ENCODE measurements at regions not wholly inside any gene's neighbourhood (a gene's known extent, or its start where the extent isn't known, plus 50 kb on each side); places are given as distances from the start of the nearest gene placed in this dataset.

DNA sequence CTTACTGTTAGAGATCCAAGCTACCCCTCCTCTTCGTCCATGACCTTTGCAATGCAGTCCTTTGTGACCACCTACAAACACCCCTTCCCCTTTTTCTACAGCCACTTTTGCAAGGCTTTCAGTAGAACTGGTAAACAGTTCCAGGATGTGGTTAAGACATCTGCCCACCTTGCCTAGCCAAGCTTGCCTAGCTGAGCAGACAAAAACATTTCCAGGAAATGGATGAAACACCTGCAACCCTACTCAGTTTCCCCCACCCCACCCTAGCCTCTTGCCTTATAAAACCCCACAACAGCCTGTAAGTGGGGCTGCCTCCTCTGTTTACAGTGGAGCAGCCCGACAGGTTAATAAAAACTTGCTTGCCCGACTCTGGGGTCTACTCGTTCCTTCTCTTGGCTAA is 133.8 kb downstream of the ZC4H2 start:
- Histone ChIP-seq H3K9ac (ENCODE audit: low read length) (no peak overlapping the region), H3K27ac (ENCODE audit: low read depth, low read length) (no peak overlapping the region), H2AFZ (ENCODE audit: low read depth, low read length, poor library complexity, severe bottlenecking) (no peak overlapping the region), H3K9me2 (ENCODE audit: insufficient read depth) (no peaks in the 10 kb centered on the region), H3K4me1 (ENCODE audit: control insufficient read depth in 1 of 2, insufficient read depth in 2 of 2, low read length in 2 of 2) (no peaks in the 10 kb centered on the region), H3K4me2 (ENCODE audit: low read length) (no peak overlapping the region), H3K4me3 (replicated peaks in 1 of 2; ENCODE audit: low read depth in 1 of 2, low read length in 2 of 2) (no peak overlapping the region), H4K20me1 (ENCODE audit: insufficient read depth) (no peaks in the 10 kb centered on the region), H3K36me3 (ENCODE audit: control insufficient read depth in 1 of 2, insufficient read depth in 2 of 2, low read length in 2 of 2) (no peaks in the 10 kb centered on the region), H3K9me3 (ENCODE audit: control insufficient read depth in 1 of 2, insufficient read depth in 1 of 2, low read depth in 1 of 2, low read length in 2 of 2) (no peaks in the 10 kb centered on the region), H3K79me2 (ENCODE audit: insufficient read depth, low read length) (no peaks in the 10 kb centered on the region), H3K27me3 (ENCODE audit: insufficient read depth, low read length) (no peaks in the 10 kb centered on the region)
- ChIA-PET RAD21 (ENCODE audit: low non-redundant PET in 1 of 2, low total read pairs in 2 of 2, uncharacterized antibody in 2 of 2, unreplicated experiment in 2 of 2) (no interaction called here), POLR2A (no interaction called here), CTCF (no interaction called here)
- no TSS peak for BruUV-seq (replicated peaks)
- TF ChIP-seq, protein P1, sequence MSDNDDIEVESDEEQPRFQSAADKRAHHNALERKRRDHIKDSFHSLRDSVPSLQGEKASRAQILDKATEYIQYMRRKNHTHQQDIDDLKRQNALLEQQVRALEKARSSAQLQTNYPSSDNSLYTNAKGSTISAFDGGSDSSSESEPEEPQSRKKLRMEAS (IDR thresholded peaks at IDR 0.05), result no peak
- TF ChIP-seq TCF7L2 (IDR thresholded peaks at IDR 0.05; ENCODE audit: borderline replicate concordance, extremely low read depth, insufficient read depth, insufficient read length) (no peak), FOSL1 (IDR thresholded peaks at IDR 0.05; ENCODE audit: low read depth) (no peak), ZNF274 (IDR thresholded peaks at IDR 0.05; ENCODE audit: low read depth, low read length) (no peak), SIN3A (IDR thresholded peaks at IDR 0.05; ENCODE audit: low read depth) (no peak), EGR1 (IDR thresholded peaks at IDR 0.05; ENCODE audit: low read depth) (no peak)
- no peak for DNase-seq (ENCODE audit: low read depth, low spot score)
- intact Hi-C loops (cut with micrococcal nuclease), result no loop called here
- ATAC-seq, result no peak

DNA sequence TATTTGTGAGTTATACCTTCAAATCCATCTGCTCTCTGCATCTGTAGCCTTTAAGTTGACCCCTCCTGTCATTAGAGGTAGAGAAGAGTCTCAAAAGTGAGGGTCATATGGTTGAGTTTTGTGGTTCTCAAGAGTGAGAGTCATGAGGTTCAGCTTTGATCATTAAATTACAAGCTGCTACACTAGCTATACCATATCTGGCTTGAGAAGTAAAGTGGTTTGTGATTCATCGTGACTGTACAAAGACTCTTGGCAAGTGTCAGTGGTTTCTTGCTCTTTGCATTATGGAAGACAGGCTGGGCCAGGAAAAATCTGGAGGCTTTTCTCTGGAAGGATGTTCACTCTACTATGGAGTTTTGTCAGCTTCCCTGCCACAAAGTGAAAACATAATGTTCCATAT is 170.6 kb downstream of the ZC4H2 start:
- CTCF ChIA-PET, result no interaction called here
- Histone ChIP-seq H3K4me2 (ENCODE audit: low read length) (no peak overlapping the region), H3K36me3 (ENCODE audit: control insufficient read depth in 1 of 2, insufficient read depth in 2 of 2, low read length in 2 of 2) (no peaks in the 10 kb centered on the region), H4K20me1 (ENCODE audit: insufficient read depth) (no peaks in the 10 kb centered on the region), H3K79me2 (ENCODE audit: insufficient read depth, low read length) (no peaks in the 10 kb centered on the region), H2AFZ (ENCODE audit: low read depth, low read length, poor library complexity, severe bottlenecking) (no peak overlapping the region), H3K27ac (ENCODE audit: low read depth, low read length) (no peak overlapping the region), H3K9me3 (ENCODE audit: control insufficient read depth in 1 of 2, insufficient read depth in 1 of 2, low read depth in 1 of 2, low read length in 2 of 2) (no peaks in the 10 kb centered on the region), H3K9me2 (ENCODE audit: insufficient read depth) (no peaks in the 10 kb centered on the region), H3K4me3 (replicated peaks in 1 of 2; ENCODE audit: low read depth in 1 of 2, low read length in 2 of 2) (no peak overlapping the region), H3K9ac (ENCODE audit: low read length) (no peak overlapping the region), H3K27me3 (ENCODE audit: insufficient read depth, low read length) (no peaks in the 10 kb centered on the region), H3K4me1 (ENCODE audit: control insufficient read depth in 1 of 2, insufficient read depth in 2 of 2, low read length in 2 of 2) (no peaks in the 10 kb centered on the region)
- TF ChIP-seq SP1 (IDR thresholded peaks at IDR 0.05; ENCODE audit: low read depth), result no peak
- TF ChIP-seq ZNF274 (IDR thresholded peaks at IDR 0.05; ENCODE audit: low read depth, low read length), result no peak
- no peak for TF ChIP-seq EGR1 (IDR thresholded peaks at IDR 0.05; ENCODE audit: low read depth)
- TF ChIP-seq ELF1 (IDR thresholded peaks at IDR 0.05; ENCODE audit: borderline replicate concordance, low read depth), result no peak
- TF ChIP-seq JUND (IDR thresholded peaks at IDR 0.05), result no peak
- RAD21 ChIA-PET (ENCODE audit: low non-redundant PET in 1 of 2, low total read pairs in 2 of 2, uncharacterized antibody in 2 of 2, unreplicated experiment in 2 of 2), result no interaction called here
- POLR2A ChIA-PET, result no interaction called here
- DNase-seq (ENCODE audit: low read depth, low spot score) (no peak), ATAC-seq (no peak)
- BruUV-seq (replicated peaks), result no TSS peak
- intact Hi-C loops (cut with micrococcal nuclease), result no loop called here
